LoVo (cell line): ENCODE measurements at regions not wholly inside any gene's neighbourhood (a gene's known extent, or its start where the extent isn't known, plus 50 kb on each side); places are given as distances from the start of the nearest gene placed in this dataset.
"Not testable (repeated sequence)": the region's sequence is repeated elsewhere in the genome, so short reads cannot be mapped to it uniquely, and the experiment has no call there.

Experiments used
- DNase-seq: peaks from one replicate; pipeline ENCODE4 v3.0.0-alpha.2; 2016; ENCODE audit warnings: low spot score

DNA sequence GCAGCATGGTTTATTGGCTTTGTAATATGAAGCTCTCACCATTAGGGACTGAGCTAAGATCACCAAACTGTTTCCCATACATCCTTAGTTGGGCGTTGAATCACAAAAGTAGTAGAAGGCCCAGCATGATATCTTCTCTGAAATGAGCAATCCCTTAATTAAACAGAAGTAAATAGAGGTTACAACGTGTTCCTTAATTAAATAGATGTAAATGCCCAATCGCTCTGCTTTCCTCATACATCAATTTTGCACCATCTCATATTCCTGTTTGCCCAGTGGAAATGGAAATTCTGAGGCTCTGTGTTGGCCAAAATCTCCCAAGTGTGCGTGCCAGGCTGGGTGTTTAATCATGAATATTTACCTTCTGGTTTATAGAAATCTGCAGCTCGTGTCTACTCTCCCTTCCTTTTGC, 107.4 kb upstream of the FOXB1 start:
- no peak for DNase-seq

DNA sequence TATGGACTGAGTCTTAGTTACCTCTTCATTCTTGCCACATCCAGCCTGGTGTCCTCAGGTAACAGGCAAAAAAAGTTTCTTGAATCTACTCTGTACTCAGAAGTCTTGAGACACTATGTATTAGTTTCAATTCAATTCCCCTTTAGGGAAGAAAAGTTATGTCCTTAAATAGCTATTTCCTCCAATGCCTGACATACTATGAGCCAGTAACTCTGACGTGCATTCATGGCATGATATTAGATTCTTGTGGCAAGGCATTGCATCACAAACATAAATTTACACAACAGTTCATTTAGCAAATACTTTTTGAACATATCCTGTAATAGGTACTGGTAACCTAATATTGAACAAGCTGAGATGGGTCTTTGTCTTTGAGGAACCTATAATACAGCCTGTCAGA, 109.3 kb upstream of the FOXB1 start:
- no peak for DNase-seq

DNA sequence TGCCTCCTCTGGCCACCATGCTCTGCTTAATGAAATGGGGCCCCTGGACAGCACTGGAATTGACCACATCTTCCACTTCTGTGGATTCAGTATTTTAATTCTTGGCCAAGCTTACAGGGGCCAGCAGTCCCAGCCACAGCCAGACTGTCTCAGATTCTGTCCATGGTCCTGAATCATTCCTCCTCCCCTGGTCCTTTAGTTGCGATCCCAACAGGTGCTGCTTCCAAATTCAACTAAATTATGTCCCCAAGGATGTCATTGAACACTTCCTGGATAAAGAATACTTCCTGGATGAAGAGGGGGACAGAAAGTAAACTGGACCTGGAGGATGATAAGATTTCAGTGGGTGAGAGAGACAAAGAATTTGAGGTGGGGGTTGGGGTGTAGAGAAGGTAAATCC, 111.1 kb upstream of the FOXB1 start:
- no peak for DNase-seq

DNA sequence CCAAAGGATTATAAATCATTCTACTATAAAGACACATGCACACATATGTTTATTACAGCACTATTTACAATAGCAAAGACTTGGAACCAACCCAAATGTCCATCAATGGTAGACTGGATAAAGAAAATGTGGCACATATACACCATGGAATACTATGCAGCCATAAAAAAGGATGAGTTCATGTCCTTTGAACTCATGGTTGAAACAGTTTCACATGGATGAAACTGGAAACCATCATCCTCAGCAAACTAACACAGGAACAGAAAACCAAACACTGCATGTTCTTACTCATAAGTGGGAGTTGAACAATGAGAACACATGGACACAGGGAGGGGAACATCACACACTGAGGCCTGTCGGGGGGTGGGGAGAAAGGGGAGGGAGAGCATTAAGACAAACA, 116.2 kb upstream of the FOXB1 start:
- DNase-seq = not testable (repeated sequence)

DNA sequence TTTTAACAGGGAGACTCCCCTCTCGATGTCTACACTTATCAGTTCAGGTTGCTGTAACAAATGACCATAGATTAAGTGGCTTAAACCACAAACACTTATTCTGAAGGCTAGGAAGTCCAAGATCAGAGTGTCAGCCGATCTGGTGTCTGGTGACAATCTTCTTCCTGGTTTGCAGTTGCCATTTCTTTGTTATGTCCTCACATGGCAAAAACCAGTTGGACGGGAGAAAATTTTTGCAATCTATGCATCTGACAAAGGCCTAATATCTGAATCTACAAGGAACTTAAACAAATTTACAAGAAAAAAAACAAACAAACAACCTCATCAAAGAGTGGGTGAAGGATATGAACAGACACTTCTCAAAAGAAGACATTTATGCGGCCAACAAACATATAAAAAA, 116.9 kb upstream of the FOXB1 start:
- DNase-seq = no peak

DNA sequence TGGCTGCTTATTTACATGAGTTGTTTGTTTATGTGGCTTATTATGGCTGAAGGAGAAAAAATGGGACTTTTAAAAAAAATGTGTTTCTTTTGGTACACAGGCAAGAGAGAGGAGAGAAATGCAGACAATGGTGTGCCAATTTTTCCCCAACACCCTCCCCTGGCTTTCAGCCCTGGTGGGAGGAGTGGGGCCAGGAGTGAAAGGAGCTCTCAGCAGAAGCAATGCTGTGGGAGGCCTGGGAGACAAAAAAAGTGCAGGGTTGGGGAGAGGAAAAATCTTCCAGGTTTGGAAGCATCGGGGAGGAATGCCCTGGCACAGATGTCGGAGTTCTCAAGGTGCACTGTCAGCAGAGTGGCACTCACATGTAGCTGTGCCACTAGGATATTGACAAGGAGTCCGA, 117.7 kb upstream of the FOXB1 start:
- DNase-seq = no peak

DNA sequence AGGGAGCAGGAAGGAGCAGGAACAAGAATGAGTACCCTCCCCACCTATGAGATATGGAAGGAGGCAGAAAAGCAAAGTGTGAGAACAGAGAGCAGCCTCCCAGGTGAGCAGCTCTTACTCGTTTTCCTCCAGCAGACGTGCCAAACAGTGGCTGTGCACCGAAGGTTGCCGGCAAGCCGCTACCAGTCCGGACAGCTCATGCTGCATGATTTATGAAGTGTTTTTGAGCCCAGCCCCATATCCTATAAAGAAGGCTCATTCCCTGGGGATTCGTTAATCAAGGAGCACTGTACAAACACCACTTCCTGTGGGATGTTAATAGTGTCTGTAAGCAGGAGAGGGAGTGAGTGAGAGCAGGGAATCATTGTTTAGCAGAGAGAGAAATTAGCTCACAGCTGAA, 118.3 kb upstream of the FOXB1 start:
- DNase-seq = peak; percentile 42

DNA sequence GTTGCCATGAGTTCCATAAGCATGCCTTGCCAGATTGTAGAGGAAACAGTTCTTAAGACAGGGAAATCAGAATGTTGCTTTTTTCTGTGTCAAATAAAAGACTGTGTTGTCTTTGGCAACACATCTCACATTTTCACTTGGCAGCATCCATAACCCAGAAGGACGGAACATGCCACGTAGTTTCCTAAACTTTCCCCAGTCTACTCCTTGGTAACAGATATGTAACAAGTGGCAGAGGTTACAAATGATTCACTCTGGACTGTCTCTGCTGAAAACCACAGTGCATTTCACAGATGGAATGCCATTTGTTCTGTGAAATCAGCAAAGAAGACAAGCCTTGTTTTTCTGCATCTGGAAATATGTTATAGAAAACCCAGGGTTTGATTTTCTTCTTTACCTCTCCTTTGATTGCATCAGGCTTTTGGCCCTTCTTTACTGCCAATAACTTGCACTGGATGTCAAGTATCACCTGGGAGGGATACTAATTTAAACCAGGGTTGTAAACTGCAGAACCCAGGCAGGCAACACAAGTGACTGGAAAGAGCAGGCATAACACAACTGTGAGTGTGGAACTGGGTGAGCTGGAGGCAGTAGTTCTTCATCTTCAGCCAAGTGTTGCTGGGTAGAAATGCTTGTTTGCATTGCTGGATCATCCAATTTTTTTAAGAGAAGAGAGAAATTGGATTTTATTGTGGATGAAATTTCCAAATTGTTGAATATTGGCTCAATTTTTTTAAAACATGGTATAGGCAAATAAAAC, 124.4 kb upstream of the FOXB1 start:
- DNase-seq = no peak

DNA sequence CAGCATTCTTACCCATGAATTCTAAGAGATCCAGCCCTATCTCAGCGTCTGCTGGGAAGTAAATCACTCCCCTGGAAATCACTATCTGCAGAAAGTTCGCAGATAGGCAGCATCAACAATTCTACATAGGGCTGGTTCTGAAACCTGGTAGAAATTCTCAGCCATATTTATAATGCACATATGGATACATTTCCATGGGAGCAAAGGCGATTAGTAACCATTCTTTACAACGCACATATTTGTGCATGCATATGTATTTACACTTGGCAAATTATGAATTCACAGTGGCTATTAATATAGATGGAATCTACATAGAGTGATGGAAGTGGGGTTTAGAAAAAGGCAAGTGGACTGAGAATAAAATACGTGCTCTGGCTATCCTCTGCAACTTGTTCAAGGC, 128.0 kb upstream of the FOXB1 start:
- DNase-seq = no peak

DNA sequence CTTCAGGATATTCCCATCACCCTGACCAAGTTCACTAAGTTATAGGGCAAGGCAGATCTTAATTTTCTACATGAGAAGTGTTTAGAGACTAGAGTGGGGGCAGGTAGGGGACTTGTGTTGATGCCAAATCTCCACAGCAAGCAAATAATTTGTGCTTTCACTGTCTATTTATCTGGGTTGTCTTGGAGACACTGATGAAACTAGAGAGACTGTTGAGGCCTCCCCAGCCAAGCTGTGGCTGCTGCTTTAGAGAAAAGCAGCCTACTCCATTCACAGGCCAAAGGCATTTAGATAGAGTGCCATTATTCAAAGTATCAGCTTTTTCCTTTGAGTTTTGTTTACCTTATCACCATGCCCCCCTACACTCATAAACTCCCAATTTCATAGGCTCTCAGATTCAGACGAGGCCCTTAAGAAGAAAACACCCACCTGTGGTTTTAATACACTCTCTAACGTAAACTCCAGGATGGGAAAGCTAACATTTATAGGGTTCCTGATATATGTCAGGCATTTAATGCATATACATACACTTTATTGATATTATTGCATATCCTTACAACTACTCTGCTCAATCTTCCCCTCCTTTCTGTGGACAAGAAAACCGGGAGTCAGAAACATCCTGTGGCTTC, 130.4 kb upstream of the FOXB1 start:
- DNase-seq = no peak

DNA sequence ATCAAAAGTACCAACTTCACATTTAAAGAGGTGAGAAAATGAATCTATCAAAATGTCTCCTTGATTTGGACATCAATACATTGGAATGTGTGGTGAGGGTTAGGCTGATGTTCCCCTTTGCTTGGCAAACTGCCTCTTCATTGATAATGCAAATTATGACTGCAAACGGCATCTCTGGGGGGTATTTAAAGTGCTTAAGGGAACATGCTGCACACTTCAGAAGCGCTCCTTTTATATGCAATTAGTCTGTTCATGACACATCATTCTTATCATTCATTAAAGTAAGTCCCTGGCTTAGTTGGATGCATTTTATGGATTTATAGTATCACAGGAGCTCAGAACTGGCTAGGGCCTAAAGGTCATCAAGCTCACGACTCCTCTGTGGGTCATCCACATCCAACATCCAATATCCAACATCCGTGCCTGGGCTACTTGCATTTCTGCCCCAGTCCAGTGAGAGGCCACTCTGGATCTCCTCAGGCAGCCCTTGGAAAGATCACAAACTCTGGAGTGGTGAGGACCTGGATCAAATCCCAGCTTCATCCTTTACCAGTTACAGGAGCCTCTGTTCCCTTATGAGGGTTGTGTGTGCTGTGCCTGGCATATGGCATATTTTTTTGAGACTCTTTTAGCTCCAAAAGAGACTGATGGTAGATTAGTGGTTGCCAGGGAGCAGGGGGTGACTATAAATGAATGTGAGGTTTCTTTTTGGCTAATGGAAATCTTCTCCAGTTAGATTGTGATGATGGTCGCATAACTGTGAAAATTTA, 136.8 kb upstream of the FOXB1 start:
- DNase-seq = no peak

DNA sequence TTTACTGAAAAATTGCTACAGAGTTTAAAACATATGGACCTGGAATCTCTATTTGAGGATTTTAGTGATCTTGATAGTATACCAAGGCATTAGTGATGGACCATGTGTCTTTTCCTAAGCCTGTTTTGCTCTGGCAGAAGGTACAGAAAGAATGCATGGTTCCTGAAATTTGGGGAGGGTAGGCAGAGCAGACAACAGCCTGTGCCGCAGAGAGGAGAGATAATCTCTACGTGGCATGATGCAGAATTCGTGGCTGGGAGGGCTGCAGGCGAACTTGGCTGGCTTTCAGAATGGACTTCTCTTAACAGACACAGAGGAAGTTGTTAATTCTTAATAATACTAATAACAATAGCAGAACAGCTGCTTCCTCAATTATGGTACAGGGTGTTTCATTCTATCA, 137.5 kb upstream of the FOXB1 start:
- DNase-seq = no peak

DNA sequence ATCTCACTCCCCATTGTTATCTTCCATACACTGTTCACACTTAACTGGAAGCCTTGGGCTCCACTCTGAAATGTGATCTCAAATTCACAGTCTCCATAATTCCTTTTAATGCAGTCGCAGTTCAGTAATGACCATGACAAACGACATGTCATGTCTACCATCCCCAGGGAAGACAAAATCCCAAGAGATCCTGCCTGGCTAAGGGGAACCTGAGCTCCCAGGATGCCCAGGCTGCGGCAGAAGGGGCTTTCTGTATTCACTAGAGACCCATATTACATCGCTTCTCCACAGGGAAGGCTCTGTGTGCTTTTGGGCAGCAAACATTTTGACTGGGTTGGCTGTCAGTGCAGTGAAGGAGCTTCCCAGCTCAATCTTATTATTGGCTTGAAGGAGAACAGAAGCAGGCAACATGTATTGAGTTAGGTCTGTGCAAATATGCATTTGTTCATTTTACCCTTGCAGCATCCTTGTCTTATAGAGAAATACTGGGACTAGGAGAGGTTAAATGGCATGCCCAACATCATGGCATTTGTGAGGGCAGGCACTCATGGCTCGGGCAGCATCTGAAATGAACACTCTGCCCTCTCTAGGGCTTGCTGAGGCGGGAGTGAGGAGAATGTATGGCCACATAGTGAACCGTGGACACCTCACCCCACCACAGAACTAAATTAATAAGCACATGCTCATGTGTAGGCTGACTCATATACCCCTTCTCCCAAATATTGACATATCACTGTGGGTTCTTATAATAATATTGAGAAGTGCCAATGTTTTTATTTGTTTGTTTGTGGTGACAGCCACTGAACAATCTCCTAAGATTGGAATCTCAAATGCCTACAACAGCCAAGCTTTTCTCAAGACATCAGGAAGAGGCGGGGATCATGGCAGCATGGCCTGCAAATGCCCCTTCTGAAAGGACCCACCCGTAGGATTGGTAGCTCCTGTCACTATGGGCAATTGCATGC, 141.6 kb upstream of the FOXB1 start:
- no peak for DNase-seq

DNA sequence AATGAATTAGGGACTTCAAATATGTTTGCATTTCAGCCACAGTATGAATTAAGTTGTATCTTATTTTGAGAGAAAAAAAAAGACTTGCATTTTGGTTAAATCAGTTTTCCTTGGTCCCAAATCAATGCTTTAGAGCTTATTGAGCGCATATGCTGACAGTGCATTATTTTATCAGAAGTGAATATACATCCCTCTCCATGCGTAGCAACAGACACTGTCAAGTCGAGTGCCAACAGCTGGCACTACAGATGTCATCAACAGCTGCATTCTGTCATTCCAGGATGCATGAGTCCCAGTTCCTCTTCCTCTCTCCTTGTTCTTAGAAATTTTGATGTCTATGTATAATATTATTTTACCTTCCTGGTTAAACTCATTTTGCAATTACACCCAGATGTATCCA, 156.1 kb upstream of the FOXB1 start:
- DNase-seq = no peak

DNA sequence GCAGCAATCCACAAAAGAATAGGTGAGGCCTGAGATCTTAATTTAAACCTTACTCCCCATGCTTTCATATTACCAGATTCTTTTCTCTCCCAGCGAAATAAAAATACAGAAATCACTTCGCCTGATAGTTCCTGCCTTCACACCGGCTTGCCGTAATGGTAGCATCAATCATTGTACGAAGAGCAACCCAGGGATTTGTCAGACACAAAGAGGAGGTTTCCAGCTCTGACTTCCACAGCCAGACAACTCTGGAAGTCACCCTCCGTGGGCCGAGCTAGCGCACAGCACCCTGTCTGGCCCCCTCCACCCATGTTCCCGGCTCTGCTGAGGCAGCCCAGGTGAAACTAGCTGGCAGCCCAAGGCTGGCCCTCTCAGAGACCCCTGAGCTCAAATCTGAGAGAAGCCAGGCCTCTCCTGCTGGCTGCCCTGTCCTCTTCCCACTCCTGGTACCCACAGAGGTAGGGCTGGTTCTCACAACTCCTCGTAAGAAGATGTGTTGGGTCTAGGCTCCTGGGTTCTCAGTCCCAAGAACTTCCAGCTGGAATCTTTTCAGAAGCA, 156.9 kb upstream of the BNIP2 start:
- no peak for DNase-seq

DNA sequence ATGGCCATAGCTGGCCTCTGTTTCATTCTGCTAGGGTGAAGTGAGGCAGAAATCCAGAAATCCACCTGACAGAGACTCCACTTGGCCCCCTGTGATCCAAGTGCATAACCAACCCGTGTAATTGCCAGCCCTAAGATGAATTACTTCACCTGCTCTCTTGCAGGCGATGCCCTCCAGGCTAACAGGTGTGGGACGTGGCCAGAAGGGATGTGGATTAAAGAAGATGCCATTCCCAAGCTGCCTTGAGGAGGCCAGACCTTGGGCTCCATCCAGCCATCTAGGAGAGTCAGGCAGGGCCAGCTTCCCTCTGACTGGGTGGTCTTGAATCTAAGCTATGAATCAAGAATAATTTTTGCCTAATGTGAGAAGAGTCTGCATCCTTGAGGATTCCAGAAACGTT, 154.5 kb upstream of the BNIP2 start:
- DNase-seq = no peak

DNA sequence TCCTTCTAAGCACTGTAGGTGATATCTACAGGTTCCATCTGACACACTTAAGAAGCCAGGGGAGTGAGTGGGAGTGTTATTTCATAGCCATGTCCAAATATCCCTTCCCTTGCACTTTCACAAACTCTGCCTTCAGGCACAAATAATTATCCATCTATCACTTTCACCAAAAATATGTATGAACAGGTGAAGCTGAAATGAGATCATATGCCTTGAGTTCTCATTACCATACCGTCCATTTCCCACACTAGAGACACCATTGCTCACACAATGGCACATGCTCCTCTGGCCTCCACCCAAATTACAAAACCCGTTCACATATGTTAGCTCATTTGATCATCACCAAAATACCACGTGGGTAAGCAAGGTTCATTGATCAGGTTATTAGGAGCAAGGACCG, 151.9 kb upstream of the BNIP2 start:
- no peak for DNase-seq

DNA sequence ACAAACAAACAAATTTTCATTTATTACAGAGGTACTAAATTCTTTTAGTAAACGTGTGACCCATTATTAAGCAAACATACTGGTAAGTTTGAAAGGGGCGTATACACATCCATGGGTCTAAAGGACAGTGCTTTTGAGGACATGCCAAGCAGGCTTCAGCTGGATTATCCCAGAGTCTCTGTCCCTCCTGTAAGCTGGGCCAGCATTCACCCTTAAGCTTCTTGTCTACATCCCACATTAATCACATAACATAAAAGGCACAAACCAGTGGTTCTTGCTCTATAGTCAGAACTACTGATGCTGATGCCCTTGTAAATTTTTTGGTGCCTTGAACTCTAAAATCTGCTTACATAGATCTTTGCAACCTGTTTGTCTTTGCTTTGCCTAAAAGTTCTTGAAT, 150.8 kb upstream of the BNIP2 start:
- no peak for DNase-seq

DNA sequence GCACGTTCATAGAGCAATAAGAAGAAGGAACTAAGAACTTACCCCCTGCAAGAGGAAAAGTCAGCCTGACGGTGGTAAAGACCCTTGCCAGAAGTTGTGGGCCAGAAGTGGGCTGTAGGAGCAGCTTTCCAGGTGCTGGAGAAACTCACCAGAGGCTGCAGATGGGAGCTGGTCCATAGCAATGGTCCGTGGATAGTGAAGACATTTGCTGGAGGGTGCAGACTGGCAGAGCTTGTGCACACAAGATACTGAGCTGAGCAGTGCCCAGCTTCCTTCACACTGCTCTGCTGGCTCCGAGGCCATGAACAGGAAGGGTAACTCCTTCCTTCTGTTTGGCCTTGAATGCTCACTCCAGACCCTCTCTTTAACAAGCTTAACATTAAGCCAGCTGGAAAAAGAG, 149.8 kb upstream of the BNIP2 start:
- DNase-seq = no peak

DNA sequence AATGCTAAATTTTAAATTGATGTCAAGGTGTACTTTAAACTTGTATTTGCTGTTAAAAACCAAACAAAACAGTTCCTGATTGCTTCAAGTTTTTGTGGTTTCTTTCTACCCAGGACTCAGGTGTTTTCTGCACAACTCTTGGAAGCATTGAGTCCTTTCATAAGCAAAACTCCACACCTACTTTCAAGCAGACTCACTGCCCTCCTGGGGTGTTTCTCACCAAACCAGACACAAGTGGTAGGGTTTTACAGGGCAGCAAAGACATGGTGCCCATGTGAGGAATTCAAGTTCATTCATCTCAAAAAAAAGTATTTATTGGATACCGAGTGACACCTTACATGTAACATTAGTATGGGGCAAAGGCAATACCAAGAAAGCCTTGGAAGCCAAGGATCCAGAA, 146.7 kb upstream of the BNIP2 start:
- no peak for DNase-seq

DNA sequence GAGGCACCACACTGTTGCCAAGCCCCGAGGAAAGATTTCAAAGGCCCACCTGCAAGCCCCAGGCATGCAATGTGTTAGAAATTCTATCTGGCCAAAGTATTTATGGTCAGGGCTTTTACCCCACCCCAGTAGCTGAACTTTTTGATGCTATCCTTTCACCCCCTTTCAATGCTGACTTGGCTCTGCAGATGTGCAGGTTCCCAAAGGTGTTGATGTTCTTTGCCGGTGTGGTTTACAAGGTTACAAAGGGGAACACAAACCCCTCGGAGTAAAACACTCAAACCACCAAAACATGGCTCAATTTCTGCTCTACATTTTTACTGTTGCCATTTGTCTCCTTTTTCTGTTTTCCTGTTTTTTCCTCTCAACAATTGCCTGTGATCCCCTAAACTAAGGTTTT, 145.4 kb upstream of the BNIP2 start:
- no peak for DNase-seq

DNA sequence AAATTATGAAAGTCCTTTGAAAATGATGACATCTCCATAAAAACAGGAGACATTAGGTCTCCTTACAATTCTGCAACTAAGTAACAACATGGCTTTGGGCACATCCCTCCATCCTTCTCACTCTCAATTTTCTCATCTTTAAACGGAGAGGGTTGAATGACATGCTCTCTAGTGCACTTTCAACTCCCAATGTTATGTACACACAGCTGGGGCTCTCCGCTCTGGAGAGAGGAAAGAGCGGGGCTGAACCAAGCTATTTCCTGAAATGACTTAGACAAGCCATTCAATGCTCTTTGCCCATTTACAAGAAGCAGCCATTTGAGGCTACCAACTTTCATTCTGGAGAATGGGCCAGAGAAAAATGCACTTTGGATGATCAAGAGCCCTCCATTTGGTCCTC, 144.2 kb upstream of the BNIP2 start:
- DNase-seq = no peak
